ENCODE measurements at regions not wholly inside any gene's neighbourhood (a gene's known extent, or its start where the extent isn't known, plus 50 kb on each side); places are given as distances from the start of the nearest gene placed in this dataset.
"Not testable (repeated sequence)": the region's sequence is repeated elsewhere in the genome, so short reads cannot be mapped to it uniquely, and the experiment has no call there.

DNA sequence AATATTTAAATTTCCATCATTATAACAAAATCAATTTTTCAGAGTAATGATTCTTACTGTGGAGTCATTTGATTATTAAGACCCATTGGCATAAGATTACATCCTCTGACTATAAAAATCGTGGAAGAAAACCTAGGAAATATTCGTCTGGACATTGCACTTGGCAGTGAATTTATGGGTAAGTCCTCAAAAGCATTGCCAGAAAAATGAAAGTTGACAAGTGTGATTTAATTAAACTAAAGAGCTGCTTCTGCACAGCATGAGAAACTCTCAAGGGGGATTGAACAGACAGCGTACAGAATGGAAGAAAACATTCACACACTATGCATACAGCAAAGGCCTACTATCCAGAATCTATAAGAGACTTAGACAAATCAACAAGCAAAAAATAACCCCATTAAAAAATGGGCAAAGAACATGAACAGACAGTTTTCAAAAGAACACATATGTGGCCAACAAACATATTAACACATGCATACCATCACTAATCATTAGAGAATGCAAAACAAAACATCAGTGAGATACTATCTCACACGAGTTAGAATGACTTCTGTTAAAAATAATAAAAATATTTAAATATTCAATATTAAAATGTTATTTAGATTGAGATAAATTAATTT, 111.4 kb downstream of the CCDC74A start:
- not testable (repeated sequence) for DNase-seq (ENCODE audit: low read depth in 2 of 2)

DNA sequence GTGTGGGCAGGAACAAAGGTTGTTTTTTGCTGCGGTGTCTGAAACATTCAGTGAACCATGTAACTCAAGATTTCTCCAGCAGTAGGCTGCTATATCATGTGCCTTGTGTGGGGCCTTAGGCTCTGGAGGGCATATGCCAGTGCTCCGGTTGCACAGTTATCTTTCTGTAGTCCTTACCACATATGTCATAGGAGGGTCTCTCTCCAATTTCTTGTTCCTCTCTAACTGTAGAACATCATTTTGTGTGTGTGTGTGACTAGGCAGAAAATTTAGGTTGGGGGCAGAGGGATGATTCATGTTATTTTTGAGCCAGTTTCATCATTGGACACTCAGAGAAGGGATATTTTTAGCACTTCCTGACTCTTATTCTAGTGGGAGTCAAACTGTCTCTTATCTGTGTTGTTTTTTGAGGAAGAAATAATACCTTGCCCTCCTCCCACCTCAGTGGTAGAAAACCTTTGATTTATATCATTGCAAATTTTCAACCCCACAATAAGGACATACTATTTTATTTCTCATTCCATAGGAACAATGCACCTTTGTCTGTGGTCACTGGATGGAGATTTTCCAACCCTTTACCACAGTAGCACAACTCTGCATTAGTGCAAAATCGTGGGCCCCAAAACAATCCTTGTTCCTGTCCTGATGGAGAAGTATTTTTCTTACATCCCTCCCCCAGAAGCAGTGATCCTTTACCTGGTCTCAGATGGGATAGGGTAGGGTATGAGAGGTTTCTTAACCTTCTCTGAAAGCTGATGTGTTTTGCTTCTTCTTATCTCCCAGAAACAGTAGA, 113.9 kb downstream of the CCDC74A start:
- no peak for DNase-seq (ENCODE audit: low read depth in 2 of 2)

DNA sequence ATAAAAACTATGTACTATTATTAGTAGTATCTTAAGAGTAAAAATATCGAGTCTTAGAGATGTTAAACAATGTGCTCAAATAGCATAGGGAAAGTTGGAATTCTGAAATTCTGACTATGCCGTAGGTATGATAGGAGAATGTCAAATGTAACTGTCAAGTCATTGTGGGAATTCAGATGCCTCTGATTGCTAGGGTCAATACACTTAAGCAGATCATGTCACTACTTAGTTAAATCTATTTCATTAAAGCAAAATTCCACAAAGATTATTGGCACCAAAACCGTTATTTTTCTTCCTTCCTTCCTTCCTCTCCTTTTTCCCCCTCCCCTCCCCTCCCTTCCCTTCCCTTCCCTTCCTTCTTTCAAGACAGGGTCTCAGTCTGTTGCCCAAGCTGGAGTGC, 115.5 kb downstream of the CCDC74A start:
- not testable (repeated sequence) for DNase-seq (ENCODE audit: low read depth in 2 of 2)

DNA sequence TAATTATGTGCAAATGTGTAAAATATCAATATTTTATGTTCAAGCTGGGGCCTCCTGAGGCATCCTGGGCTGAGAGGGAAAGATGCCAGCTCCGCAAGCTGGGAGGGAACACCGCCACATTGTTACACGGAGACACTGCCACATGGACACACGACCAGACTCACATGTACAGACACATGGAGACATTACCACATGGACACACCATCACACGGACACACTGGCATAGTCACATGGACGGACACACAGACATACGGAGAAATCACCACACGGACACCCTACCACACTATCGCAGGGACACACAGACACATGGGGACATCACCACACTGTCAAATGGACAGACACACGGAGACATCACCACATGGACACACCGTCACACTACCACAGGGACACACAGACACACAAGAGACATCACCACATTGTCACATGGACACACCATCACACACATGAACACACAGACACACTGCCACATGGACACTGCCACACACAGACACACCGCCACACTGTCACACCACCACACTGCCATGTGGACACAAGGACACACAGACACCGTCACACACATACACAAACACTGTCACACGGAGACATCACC, 117.6 kb downstream of the CCDC74A start:
- no peak for DNase-seq (ENCODE audit: low read depth in 2 of 2)

DNA sequence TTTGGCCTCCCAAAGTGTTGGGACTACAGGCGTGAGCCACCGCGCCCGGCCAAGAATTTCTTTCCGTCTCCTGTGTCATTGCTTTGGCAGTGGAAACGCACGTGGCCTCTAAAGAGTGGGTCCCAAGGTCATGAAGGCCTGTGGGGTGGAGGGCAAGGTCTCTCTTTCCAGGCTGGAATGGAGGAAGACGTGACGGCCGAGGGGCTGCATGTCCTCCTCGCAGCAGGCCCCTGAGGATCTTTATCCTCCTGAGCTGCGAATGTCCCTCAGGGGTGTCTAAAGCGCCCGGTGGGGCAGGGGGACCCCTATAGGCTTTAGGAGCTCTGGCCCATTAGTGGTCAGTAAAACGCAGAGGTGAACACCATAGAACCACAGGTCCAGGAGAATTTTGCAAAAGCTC, 118.5 kb downstream of the CCDC74A start:
- not testable (repeated sequence) for DNase-seq (ENCODE audit: low read depth in 2 of 2)

DNA sequence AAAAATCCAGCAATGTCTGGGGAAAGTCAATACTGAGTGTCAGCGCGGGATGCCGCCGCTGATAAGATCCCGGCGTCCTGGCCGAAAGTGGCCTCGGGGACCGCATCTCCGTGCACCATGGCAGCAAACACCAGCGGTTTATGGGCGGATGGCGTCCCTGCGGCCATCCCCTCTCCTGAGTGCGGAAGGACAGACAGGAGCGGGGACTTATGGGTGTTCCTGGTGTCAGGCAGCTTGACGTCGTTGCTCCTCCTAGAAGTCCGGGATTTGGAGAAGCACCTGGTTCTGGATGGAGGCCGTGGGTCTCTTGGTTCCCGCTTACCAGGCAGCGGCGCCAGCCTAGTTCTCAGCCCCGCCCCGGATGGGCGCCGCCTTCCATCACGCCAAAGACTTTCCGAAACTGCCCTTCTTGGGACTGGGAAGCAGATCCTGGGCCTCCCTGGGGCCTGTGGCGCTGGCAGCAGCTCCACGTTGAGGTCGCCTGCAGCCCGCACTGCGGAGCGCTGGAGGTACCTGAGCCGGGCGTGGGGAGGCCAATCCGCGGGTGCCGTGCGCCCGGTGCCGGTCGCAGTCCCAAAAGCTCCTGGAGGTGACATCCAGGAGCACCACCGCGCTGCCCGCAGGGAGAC, 119.1 kb downstream of the CCDC74A start:
- DNase-seq (ENCODE audit: low read depth in 2 of 2), result no peak

DNA sequence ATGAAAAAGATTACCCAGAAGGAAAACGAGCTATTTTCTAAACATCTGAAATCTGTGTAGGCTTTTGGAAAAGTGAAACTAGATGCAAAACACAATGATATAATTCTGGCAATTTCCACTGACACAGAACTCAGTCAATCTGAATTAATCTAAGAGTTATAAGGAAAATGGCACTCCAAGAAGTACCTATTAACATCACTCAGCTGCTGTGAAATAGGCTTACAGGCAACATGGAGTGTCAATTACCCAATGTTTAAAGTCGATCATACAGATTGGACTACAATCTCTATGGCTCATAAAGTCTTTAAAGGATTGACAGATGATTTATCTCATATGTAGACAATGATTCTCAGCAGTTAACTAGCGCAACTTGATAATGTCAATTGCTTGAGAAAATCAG, 120.9 kb downstream of the CCDC74A start:
- not testable (repeated sequence) for DNase-seq (ENCODE audit: low read depth in 2 of 2)

DNA sequence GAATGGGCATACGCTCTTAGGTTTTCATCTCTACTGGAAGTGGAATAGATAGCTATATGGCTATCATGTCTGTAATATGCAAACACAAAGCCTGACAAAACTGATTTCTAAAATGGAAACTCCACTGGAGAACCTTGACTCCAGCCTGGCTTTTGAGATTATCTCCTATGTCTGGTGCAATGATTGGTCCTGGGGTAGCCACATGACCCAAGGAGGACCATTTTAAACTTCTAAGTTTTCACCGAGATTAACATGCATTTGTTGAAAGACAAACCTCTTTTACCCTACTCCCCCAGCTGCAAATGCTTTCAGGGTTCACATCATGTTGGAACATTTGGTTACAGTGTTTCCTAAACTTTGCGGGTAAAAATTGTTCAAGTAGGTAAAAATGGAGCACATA, 124.6 kb downstream of the CCDC74A start:
- DNase-seq (ENCODE audit: low read depth in 2 of 2), result not testable (repeated sequence)

DNA sequence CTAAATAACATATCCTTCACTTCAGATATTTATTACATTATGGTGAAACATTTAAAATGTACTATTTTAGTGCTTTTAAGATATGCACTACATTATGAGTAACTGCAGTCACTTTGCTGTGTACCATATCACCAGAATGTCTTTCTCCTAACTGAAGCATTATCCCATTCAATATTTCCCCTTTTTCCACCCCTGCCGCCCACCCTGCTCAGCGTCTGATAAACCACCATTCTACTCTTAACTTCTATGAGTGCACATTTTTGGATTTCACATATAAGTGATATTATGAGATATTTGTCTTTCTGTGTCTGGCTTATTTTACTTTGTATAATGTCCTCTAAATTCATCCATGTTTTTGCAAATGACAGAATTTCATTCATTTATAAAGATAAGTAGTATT, 126.4 kb downstream of the CCDC74A start:
- DNase-seq (ENCODE audit: low read depth in 2 of 2), result not testable (repeated sequence)

DNA sequence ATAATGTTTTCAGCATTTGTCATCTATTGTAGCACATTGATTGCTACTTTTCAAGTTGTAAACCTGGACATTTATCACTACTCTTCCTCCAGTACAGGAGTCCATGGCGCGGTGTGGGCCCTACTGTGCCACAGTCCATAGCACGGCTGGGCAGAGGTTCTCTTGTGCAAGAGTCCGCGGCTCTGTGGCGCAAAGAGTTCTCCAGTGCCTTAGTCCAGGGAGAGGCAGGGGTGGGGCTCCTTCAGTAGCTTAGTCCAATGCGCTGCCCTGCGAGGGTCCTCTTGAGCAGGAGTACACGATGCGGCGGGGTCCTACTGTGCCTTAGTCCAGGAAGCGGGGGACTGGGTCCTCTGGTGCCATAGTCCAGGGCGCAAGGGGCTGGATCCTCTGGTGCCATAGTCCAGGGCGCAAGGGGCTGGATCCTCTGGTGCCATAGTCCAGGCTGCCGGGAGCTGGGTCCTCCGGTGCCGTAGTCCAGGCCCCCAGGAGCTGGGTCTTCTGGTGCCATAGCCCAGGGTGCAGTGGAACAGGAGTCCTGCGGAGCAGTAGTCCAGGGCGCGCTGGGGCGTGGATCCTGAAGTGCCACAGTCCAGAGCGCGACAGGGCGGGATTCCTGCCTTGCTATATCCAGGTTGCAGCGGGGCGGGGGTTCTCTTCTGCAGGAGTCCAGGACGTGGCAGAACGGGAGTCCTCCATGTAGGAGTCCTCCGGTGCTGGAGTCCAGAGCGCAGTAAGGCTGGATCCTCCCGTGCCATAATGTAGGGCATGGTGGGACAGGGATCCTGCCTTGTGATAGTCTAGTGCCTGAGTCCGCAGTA, 129.3 kb downstream of the CCDC74A start:
- no peak for DNase-seq (ENCODE audit: low read depth in 2 of 2)

DNA sequence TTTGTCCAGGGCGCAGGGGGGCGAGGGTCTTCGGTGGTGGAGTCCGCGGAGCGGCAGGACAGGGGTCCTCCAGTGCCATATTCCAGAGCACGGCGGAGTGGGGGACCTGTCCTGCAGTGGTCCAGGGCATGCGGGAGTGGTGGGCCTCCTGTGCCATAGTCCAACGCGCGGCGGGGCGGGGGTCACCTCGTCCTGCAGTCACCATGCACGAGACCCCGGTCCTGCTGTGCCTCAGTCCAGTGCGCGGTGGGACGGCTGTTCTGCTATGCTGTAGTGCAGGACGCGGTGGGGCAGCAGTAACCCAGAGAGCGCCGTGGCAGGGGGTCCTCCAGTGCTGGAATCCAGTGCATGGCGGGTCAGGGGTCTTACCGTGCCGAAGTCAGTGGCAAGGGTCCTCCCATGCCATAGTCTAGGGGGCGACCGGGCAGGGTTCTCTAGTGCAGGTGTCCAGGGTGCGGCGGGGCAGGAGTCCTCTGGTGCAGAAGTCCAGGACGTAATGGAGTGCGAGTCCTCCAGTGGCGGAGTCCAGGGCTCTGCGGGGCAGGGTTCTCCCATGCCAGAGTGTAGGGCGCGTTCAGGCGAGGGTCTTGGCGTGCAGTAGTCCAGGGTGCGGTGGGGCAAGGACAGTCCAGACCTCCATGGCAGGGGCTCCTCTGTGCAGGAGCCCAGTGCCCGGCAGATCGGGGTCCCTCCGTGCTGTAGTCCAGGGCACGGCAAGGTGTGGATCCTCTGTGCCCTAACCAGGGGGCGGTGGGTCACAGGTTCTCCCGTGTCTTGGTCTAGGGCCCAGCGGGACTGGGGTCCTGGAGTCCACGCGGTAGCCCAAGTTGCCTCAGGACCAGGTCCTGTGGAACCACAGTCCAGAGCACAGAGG, 130.4 kb downstream of the CCDC74A start:
- DNase-seq (ENCODE audit: low read depth in 2 of 2), result no peak

DNA sequence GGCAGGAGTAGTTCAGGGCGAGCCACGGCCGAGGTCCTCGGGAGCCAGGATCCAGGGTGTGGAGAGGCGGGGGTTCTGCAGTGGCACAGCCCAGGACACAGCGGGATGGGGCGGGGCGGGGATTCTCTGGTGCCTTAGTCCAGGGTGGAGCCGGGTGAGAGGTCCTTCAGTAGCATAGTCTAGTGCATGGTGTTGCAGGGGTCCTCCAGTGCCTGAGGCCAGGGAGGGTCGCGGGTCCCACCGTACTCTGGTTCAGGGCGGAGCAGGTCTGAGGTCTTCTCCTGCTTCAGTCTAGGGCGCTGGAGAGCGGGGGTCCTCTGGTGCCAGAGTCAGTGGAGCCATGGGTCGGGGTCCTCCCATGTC, 131.1 kb downstream of the CCDC74A start:
- DNase-seq (ENCODE audit: low read depth in 2 of 2), result no peak

DNA sequence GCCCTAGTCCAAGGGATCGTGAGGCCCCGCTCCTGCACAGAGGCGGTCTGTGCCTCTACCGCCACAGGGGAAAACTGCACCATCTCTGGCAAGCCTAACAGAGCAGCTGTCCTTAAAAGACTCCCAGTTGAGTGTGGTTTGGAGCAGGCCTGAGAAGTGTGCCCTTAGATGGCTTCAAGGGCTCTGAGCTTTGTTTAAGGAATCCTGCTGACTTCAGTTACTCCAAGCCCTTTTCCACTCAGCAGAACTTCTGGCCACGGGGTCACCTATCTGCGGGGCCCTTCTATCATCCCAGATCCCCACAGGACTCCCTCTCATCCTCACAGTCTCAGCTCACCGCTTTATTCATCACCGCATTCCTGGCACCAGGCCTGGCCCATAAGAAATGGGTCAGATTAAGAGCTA, 131.5 kb downstream of the CCDC74A start:
- no peak for DNase-seq (ENCODE audit: low read depth in 2 of 2)

DNA sequence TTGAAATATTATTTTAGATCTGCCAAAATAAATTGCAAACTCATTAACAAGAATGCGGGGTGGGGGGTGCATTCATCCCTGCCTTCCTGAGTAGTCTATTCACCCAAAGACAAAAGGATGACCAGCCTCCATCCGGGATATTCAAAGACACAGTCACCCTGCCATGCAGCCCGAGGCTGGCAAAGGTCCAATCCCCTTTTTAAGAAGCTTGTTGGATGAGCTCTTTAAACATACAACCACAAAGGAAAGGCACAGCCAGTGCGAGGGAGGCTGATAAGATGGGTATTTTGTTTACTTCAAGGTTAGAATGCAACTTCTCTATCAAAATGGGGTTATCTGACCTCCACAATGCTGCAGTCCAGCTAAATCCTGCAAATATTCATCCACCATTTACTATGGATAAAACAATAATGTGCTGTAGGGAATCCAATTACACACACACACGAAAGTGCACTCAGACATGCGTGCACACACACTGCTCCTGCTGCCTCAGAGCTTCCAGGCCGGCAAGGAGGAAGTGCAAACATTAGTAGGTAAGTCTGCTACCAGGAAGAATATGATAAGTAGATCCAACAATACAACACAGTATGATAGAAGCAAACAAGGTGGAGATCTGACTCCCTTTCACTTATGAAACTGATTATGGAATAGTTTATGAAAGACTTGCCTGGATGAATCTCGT, 133.6 kb downstream of the CCDC74A start:
- DNase-seq (ENCODE audit: low read depth in 2 of 2), result not testable (repeated sequence)

DNA sequence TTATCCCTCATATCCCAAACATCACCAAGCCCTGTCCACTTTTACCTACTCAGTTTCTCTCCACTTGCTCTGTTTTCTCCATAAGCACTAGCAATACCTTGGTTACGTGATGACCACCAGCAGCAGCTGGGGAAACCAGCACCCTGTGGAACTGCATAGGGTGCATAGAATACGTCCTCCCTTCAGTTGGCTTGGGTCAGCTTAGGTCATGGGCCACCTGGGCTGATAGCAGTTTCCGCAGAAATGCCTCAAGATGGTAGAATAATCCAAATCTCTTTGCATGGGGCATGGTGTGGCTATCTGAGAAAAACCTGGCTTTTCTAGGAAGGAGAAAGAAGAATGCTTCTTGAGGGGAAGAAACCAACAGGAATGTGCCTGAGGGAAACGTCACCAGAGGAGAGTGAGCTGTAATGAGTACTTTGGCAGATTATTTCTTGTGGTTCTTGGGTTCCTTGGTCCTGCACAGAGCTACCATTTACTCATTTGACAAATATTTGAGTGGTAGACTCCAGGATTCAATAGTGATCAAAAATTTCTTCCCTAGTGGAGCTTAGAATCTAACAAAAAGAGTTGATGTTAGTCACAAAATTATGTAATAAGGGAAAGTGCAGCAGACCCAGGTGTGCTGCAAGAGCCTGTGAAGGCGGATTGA, 134.3 kb downstream of the CCDC74A start:
- DNase-seq (ENCODE audit: low read depth in 2 of 2), result not testable (repeated sequence)

DNA sequence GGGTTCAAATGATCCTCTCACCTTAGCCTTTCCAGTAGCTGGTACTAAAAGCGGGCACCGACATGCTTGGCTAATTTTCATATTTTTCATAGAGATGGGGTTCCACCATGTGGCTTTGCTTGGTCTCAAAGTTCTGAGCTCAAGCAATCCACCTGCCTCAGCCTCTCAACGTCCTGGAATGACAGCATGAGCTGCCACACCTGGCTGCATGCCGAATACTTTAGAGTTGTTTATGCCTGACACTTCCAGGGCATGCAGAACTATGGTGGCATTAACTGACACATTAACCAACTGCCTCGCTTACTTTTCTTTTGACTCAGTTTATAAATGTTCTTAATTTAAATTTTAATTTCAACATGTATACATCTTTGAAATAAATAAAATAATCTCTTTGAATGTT, 135.8 kb downstream of the CCDC74A start:
- DNase-seq (ENCODE audit: low read depth in 2 of 2), result not testable (repeated sequence)

DNA sequence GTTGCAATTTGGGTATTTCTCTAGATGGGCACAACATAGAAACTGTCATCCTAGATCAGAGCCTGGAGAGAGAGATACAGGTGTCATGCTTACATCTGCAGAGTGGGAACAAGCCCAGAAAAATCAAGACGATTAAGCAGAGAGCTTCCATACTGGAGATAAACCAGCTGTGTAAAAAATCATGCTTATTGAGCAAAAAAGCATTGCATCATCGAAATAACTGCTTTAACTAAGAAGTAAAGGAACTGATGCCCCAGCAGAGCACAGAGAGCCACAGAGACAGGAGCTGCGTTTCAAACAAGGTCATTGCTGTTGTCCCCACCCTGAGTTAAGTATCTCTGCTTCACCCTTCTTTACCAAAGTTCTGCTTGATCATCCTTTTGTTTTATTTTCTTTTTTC, 138.0 kb downstream of the CCDC74A start:
- DNase-seq (ENCODE audit: low read depth in 2 of 2), result not testable (repeated sequence)

DNA sequence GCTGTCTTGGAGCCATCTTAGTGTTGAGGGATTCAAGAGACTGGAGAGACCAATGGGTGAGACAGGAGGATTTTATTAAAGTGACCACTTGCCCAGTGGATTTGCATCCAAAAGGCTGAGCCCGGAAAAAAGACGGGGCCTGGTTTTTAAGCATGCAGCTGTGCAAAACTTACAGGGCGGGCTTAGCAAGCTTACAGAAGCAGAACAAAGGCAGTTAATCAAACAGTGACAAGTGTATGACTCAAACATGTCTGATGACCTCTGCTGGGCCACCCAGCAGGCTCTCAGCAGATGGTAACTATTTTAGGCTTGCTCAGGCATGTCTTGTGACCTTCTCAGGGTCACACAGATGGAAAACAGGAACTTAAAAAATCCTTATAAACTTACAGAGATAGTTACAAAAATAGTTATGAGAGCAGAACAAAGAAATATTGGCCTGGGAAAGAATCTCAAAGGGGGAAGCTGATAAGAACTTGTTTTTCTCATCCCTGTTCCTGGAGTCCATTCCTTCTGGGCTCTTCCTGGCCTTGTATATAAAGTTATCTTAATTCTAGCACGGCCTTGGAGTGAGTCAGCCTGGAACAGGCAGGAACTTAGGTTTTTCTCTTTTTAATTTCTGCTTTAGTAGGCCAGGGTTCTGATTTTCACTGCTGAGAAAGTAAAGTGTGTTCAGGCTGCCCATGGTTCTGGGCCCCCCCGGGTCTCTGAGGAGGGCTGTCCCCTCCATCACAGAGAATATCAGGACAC, 141.3 kb downstream of the CCDC74A start:
- DNase-seq (ENCODE audit: low read depth in 2 of 2), result not testable (repeated sequence)
